ENCODE measurements at regions not wholly inside any gene's neighbourhood (a gene's known extent, or its start where the extent isn't known, plus 50 kb on each side); places are given as distances from the start of the nearest gene placed in this dataset.
"Not testable (repeated sequence)": the region's sequence is repeated elsewhere in the genome, so short reads cannot be mapped to it uniquely, and the experiment has no call there.

GRCh38 chr4:63122955-63123354 lies 1286.3 kb downstream of the TECRL start:
- Histone ChIP-seq H3K4me1 (ENCODE audit: control insufficient read depth, insufficient read depth, low read length) (no peaks in the 10 kb centered on the region), H3K36me3 (ENCODE audit: control insufficient read depth, insufficient read depth, low read length) (no peaks in the 10 kb centered on the region), H3K9me3 (ENCODE audit: control insufficient read depth, low read depth, low read length) (no peaks in the 10 kb centered on the region), H3K27me3 (ENCODE audit: control insufficient read depth, insufficient read depth, low read length) (no peaks in the 10 kb centered on the region), H3K4me3 (ENCODE audit: low read length) (no peak overlapping the region), H3K27ac (ENCODE audit: low read length) (no peak overlapping the region)
- DNase-seq: no peak
- no CpG with 5 or more reads among the region's 2 CpGs for WGBS (ENCODE audit: insufficient coverage, low lambda C conversion rate)

GRCh38 chr4:63106600-63106999 lies 1302.7 kb downstream of the TECRL start:
- no peaks in the 10 kb centered on the region for H3K4me1 ChIP-seq (ENCODE audit: control insufficient read depth, insufficient read depth, low read length)
- H3K27ac ChIP-seq (ENCODE audit: low read length): no peak overlapping the region
- no peak overlapping the region for H3K4me3 ChIP-seq (ENCODE audit: low read length)
- WGBS (ENCODE audit: insufficient coverage, low lambda C conversion rate): no CpG with 5 or more reads among the region's 3 CpGs
- no peak for DNase-seq
- H3K27me3 ChIP-seq (ENCODE audit: control insufficient read depth, insufficient read depth, low read length): no peaks in the 10 kb centered on the region
- H3K36me3 ChIP-seq (ENCODE audit: control insufficient read depth, insufficient read depth, low read length): no peaks in the 10 kb centered on the region
- no peaks in the 10 kb centered on the region for H3K9me3 ChIP-seq (ENCODE audit: control insufficient read depth, low read depth, low read length)

- Histone ChIP-seq H3K4me1 (ENCODE audit: control insufficient read depth, insufficient read depth, low read length) (no peaks in the 10 kb centered on the region), H3K27ac (ENCODE audit: low read length) (no peak overlapping the region), H3K27me3 (ENCODE audit: control insufficient read depth, insufficient read depth, low read length) (no peaks in the 10 kb centered on the region), H3K36me3 (ENCODE audit: control insufficient read depth, insufficient read depth, low read length) (no peaks in the 10 kb centered on the region), H3K4me3 (ENCODE audit: low read length) (no peak overlapping the region), H3K9me3 (ENCODE audit: control insufficient read depth, low read depth, low read length) (no peaks in the 10 kb centered on the region)
- DNase-seq: no peak
These were observed 1303.4 kb downstream of the TECRL start for GRCh38 chr4:63105839-63106238.

- Histone ChIP-seq H3K27me3 (ENCODE audit: control insufficient read depth, insufficient read depth, low read length) (no peaks in the 10 kb centered on the region), H3K36me3 (ENCODE audit: control insufficient read depth, insufficient read depth, low read length) (no peaks in the 10 kb centered on the region)
- no CpG with 5 or more reads among the region's 1 CpG for WGBS (ENCODE audit: insufficient coverage, low lambda C conversion rate)
These were observed 1318.6 kb downstream of the TECRL start for GRCh38 chr4:63090641-63091040.

GRCh38 chr4:63085091-63085490 lies 1324.2 kb downstream of the TECRL start:
- no peak overlapping the region for H3K27ac ChIP-seq (ENCODE audit: low read length)
- no peaks in the 10 kb centered on the region for H3K4me1 ChIP-seq (ENCODE audit: control insufficient read depth, insufficient read depth, low read length)
- H3K4me3 ChIP-seq (ENCODE audit: low read length): no peak overlapping the region
- DNase-seq: no peak
- no peaks in the 10 kb centered on the region for H3K9me3 ChIP-seq (ENCODE audit: control insufficient read depth, low read depth, low read length)
- H3K27me3 ChIP-seq (ENCODE audit: control insufficient read depth, insufficient read depth, low read length): no peaks in the 10 kb centered on the region
- WGBS (ENCODE audit: insufficient coverage, low lambda C conversion rate): 80% methylated on average over 1 of the region's 1 CpG
- H3K36me3 ChIP-seq (ENCODE audit: control insufficient read depth, insufficient read depth, low read length): no peaks in the 10 kb centered on the region

More at GRCh38 chr4:63090641-63091040, 1318.6 kb downstream of the TECRL start:
- H3K9me3 ChIP-seq (ENCODE audit: control insufficient read depth, low read depth, low read length): no peaks in the 10 kb centered on the region
- no peak overlapping the region for H3K4me3 ChIP-seq (ENCODE audit: low read length)
- H3K4me1 ChIP-seq (ENCODE audit: control insufficient read depth, insufficient read depth, low read length): no peaks in the 10 kb centered on the region
- no peak overlapping the region for H3K27ac ChIP-seq (ENCODE audit: low read length)
- no peak for DNase-seq

- no peaks in the 10 kb centered on the region for H3K36me3 ChIP-seq (ENCODE audit: control insufficient read depth, insufficient read depth, low read length)
- peaks cover 8% of the 10 kb centered on the region for H3K9me3 ChIP-seq (ENCODE audit: control insufficient read depth, low read depth, low read length)
- H3K4me3 ChIP-seq (ENCODE audit: low read length): no peak overlapping the region
- DNase-seq: no peak
- H3K27me3 ChIP-seq (ENCODE audit: control insufficient read depth, insufficient read depth, low read length): no peaks in the 10 kb centered on the region
- no peak overlapping the region for H3K27ac ChIP-seq (ENCODE audit: low read length)
- no peaks in the 10 kb centered on the region for H3K4me1 ChIP-seq (ENCODE audit: control insufficient read depth, insufficient read depth, low read length)
- no CpG with 5 or more reads among the region's 1 CpG for WGBS (ENCODE audit: insufficient coverage, low lambda C conversion rate)
These were observed 1328.3 kb downstream of the TECRL start for GRCh38 chr4:63080934-63081333.

- Histone ChIP-seq H3K27ac (ENCODE audit: low read length) (no peak overlapping the region), H3K9me3 (ENCODE audit: control insufficient read depth, low read depth, low read length) (no peaks in the 10 kb centered on the region), H3K4me3 (ENCODE audit: low read length) (no peak overlapping the region), H3K4me1 (ENCODE audit: control insufficient read depth, insufficient read depth, low read length) (no peaks in the 10 kb centered on the region), H3K27me3 (ENCODE audit: control insufficient read depth, insufficient read depth, low read length) (no peaks in the 10 kb centered on the region), H3K36me3 (ENCODE audit: control insufficient read depth, insufficient read depth, low read length) (no peaks in the 10 kb centered on the region)
- 70% methylated on average over 4 of the region's 4 CpGs for whole genome bisulfite sequencing (ENCODE audit: insufficient coverage, low lambda C conversion rate)
- DNase-seq: no peak
These were observed 1345.5 kb downstream of the TECRL start for GRCh38 chr4:63063760-63064159.

- H3K4me3 ChIP-seq (ENCODE audit: low read length); H3K9me3 ChIP-seq (ENCODE audit: control insufficient read depth, low read depth, low read length); H3K4me1 ChIP-seq (ENCODE audit: control insufficient read depth, insufficient read depth, low read length); H3K36me3 ChIP-seq (ENCODE audit: control insufficient read depth, insufficient read depth, low read length); H3K27ac ChIP-seq (ENCODE audit: low read length); DNase-seq; H3K27me3 ChIP-seq (ENCODE audit: control insufficient read depth, insufficient read depth, low read length): not testable (repeated sequence)
- no CpG with 5 or more reads among the region's 3 CpGs for WGBS (ENCODE audit: insufficient coverage, low lambda C conversion rate)
These were observed 1346.4 kb downstream of the TECRL start for GRCh38 chr4:63062891-63063290.

- Histone ChIP-seq H3K27me3 (ENCODE audit: control insufficient read depth, insufficient read depth, low read length) (no peaks in the 10 kb centered on the region), H3K27ac (ENCODE audit: low read length) (no peak overlapping the region), H3K4me1 (ENCODE audit: control insufficient read depth, insufficient read depth, low read length) (no peaks in the 10 kb centered on the region), H3K4me3 (ENCODE audit: low read length) (no peak overlapping the region), H3K9me3 (ENCODE audit: control insufficient read depth, low read depth, low read length) (peaks cover 2% of the 10 kb centered on the region), H3K36me3 (ENCODE audit: control insufficient read depth, insufficient read depth, low read length) (no peaks in the 10 kb centered on the region)
- no peak for DNase-seq
- no CpG with 5 or more reads among the region's 1 CpG for WGBS (ENCODE audit: insufficient coverage, low lambda C conversion rate)
These were observed 1359.5 kb downstream of the TECRL start for GRCh38 chr4:63049726-63050125.

DNA sequence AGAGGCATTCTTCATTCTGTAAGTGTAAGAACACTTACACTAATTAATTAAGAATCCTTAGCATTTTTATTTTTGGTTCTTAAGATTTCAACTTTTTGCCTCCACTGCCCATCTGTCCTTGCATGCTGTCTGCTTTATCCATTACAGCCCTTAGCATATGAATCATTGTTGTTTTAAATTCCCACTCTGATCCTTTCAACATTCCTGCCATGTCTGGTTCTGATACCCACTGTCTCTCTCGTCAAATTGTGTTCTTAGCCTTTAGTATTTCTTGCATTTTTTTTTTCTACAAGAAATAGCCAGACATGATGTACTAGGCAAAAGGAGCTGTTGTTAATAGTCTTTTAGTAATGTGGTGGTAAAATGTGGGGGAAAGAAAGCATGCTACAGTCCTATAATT lies 1360.0 kb downstream of the TECRL start:
- Histone ChIP-seq H3K4me3 (ENCODE audit: low read length) (no peak overlapping the region), H3K4me1 (ENCODE audit: control insufficient read depth, insufficient read depth, low read length) (no peaks in the 10 kb centered on the region), H3K36me3 (ENCODE audit: control insufficient read depth, insufficient read depth, low read length) (no peaks in the 10 kb centered on the region), H3K9me3 (ENCODE audit: control insufficient read depth, low read depth, low read length) (peaks cover 2% of the 10 kb centered on the region), H3K27me3 (ENCODE audit: control insufficient read depth, insufficient read depth, low read length) (no peaks in the 10 kb centered on the region), H3K27ac (ENCODE audit: low read length) (no peak overlapping the region)
- DNase-seq: no peak
- WGBS (ENCODE audit: insufficient coverage, low lambda C conversion rate): no CpG with 5 or more reads among the region's 1 CpG

GRCh38 chr4:63036159-63036866 lies 1372.9 kb downstream of the TECRL start:
- no peaks in the 10 kb centered on the region for H3K4me1 ChIP-seq (ENCODE audit: control insufficient read depth, insufficient read depth, low read length)
- DNase-seq: no peak
- H3K27me3 ChIP-seq (ENCODE audit: control insufficient read depth, insufficient read depth, low read length): no peaks in the 10 kb centered on the region
- no peak overlapping the region for H3K27ac ChIP-seq (ENCODE audit: low read length)
- H3K4me3 ChIP-seq (ENCODE audit: low read length): no peak overlapping the region
- no peaks in the 10 kb centered on the region for H3K9me3 ChIP-seq (ENCODE audit: control insufficient read depth, low read depth, low read length)
- no peaks in the 10 kb centered on the region for H3K36me3 ChIP-seq (ENCODE audit: control insufficient read depth, insufficient read depth, low read length)
- 100% methylated on average over 1 of the region's 8 CpGs for WGBS (ENCODE audit: insufficient coverage, low lambda C conversion rate)
